SK-N-SH (cell line): ENCODE measurements at regions not wholly inside any gene's neighbourhood (a gene's known extent, or its start where the extent isn't known, plus 50 kb on each side); places are given as distances from the start of the nearest gene placed in this dataset.

Experiments
- CTCF ChIP-seq: fragments of 200-600 bp; sonication (generic); IDR thresholded peaks from 2 replicates; pipeline ENCODE4 v1.6.1; 2017; ENCODE audit warnings: antibody characterized with exemption, mild to moderate bottlenecking, moderate library complexity
- EP300 ChIP-seq, 2 experiments: IDR thresholded peaks; 2 replicates each; pipeline versions ENCODE4 v1.4.0 to v1.6.1; 2012; ENCODE audit warnings: borderline replicate concordance in 1 of 2, low read depth in 1 of 2, low read length in 1 of 2
- EZH2phosphoT487 ChIP-seq: fragments of 200-600 bp; sonication (generic); IDR thresholded peaks from 2 replicates; pipeline ENCODE4 v1.6.1; 2017; ENCODE audit warnings: low read depth, mixed run types, mild to moderate bottlenecking, antibody characterized with exemption, moderate library complexity, borderline replicate concordance
- FOSL2 ChIP-seq: IDR thresholded peaks from 2 replicates; pipeline ENCODE4 v1.4.0; 2012; ENCODE audit warnings: low read depth, mild to moderate bottlenecking, moderate library complexity, borderline replicate concordance
- JUND ChIP-seq: IDR thresholded peaks from 2 replicates; pipeline ENCODE4 v1.4.0; 2012
- MAX ChIP-seq: IDR thresholded peaks from 2 replicates; pipeline ENCODE4 v1.4.0; 2012; ENCODE audit warnings: low read depth
- POLR2AphosphoS5 ChIP-seq: IDR thresholded peaks from 2 replicates; pipeline ENCODE4 v1.6.1; 2012; ENCODE audit warnings: low read depth, low read length
- REST ChIP-seq: IDR thresholded peaks from 2 replicates; pipeline ENCODE4 v1.6.1; 2012; ENCODE audit warnings: mild to moderate bottlenecking, low read depth, low read length, moderate library complexity
- RFX5 ChIP-seq: IDR thresholded peaks from 2 replicates; pipeline ENCODE4 v1.6.1; 2012; ENCODE audit warnings: mild to moderate bottlenecking, improper control_type of control experiment, low read length
- SMC3 ChIP-seq: IDR thresholded peaks from 2 replicates; pipeline ENCODE4 v1.6.1; 2012; ENCODE audit warnings: low read depth, low read length, improper control_type of control experiment
- TCF12 ChIP-seq: IDR thresholded peaks from 2 replicates; pipeline ENCODE4 v1.4.0; 2012
- YY1 ChIP-seq: IDR thresholded peaks from 2 replicates; pipeline ENCODE4 v1.4.0; 2012; ENCODE audit warnings: low read depth, mild to moderate bottlenecking

- TF ChIP-seq CTCF (no peak), POLR2AphosphoS5 (no peak), FOSL2 (no peak), EZH2phosphoT487 (no peak), YY1 (no peak), REST (no peak), JUND (no peak), MAX (no peak), SMC3 (no peak), TCF12 (no peak), EP300 (IDR thresholded peaks at IDR 0.05; ENCODE audit: borderline replicate concordance in 1 of 2, low read depth in 1 of 2, low read length in 1 of 2) (no peak), RFX5 (no peak)
These were observed 285.2 kb upstream of the ELAC2 start for GRCh38 chr17:13302983-13303382.
